ENCODE measurements at regions not wholly inside any gene's neighbourhood (a gene's known extent, or its start where the extent isn't known, plus 50 kb on each side); places are given as distances from the start of the nearest gene placed in this dataset.
"Not testable (repeated sequence)": the region's sequence is repeated elsewhere in the genome, so short reads cannot be mapped to it uniquely, and the experiment has no call there.

DNA sequence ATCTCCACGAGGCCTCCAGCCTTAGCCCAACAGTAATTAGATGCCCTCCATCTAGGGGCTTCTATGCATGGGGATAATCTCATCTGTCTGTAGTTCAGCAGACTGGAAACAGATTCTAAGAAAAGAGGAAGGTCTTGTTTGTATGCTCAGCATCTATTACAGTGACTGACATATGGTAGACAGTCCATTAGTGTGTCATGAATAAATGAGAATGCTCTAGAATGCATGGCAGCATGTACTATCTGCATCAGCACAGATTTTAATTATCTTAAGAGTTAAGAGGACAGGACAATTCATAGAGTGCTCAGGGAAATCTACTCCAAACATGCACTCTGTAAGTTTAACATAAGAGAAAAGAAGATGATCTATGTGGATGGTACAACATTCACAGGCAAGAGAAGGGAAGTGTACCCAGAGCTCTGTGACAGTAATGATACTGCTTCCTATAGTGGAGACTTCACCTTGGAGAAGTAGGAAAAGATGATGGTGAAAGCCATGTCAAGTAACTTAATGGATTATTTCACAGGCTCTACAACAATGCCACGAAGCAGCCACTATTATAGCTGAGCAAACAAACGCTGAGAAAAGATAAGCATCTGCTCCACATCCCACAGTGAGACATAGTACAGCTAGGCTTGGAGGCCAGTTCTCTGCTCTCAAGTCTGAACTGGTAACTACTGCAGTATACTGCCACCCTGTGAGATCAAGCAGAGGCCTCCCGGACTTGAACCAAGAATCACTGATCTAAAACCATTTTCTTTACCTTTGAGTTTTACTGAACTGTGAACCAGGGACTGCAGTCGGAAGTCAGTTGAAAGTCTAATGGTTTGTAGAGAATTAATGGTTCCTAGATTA is 309.2 kb upstream of the SPTLC3 start:
- DNase-seq = no peak

- no peak for DNase-seq
These were observed 308.1 kb upstream of the SPTLC3 start for GRCh38 chr20:12700701-12701100.

- DNase-seq = no peak
These were observed 306.5 kb upstream of the SPTLC3 start for GRCh38 chr20:12702312-12702711.

DNA sequence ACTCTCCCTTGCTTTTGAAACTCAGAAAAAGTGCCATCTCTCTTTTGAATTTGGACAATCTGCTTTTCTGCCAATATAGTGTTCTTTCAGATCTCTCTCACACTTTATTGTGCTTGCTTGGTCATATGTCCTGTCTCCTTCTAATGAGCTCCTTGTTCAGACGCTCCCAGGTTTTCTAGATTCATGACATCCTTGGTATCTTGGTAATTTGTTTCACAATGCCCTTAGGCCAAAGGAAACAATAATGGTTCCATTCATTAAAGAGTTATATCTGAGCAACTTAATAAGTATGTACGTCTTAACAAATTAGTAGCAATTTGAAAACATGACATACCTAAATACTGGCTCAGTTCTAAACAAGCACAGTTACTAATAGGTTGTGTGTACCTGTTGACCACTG is 293.4 kb upstream of the SPTLC3 start:
- DNase-seq = no peak

- DNase-seq = no peak
These were observed 292.6 kb upstream of the SPTLC3 start for GRCh38 chr20:12715991-12716680.

- no peak for DNase-seq
These were observed 291.7 kb upstream of the SPTLC3 start for GRCh38 chr20:12717061-12717460.

DNA sequence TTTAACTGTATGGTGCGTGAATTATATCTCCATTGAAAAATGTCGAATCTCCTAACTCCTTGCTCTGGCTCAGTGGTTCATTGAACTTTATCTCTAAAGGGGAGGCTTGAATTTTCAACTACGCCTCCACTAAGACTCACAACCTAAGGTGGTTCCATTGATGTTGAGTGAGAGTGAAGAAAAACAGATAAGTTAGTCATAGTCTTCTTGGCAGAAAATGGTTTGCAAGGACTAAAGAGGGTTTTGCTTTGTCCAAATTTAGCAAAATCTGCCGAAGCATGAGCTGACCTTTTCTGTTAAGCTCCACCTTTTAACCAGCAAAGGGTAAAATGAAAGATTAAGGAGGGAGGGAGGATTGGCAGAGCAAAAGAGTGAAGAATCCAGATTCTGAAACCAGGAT is 290.2 kb upstream of the SPTLC3 start:
- no peak for DNase-seq

GRCh38 chr20:12721636-12722035 is 287.1 kb upstream of the SPTLC3 start:
- no peak for DNase-seq

DNA sequence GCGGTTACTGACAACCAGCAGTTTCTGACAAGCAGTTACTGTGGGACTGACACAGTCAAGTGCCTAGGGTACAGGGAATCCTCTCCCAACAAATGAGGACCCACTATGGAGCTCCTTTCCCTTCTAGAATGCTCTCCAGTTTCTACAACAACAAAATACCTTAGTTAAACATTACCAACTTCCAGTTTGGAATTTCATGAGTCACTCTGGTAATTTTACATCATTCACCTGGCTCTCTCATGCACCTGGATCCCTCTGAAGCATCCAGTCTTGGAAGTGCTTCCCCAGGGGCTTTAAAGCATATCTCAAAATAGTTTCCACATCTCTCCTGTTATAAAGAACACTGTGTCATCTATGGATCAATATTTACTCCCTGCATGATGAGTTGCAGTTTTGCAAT is 286.7 kb upstream of the SPTLC3 start:
- DNase-seq = no peak

DNA sequence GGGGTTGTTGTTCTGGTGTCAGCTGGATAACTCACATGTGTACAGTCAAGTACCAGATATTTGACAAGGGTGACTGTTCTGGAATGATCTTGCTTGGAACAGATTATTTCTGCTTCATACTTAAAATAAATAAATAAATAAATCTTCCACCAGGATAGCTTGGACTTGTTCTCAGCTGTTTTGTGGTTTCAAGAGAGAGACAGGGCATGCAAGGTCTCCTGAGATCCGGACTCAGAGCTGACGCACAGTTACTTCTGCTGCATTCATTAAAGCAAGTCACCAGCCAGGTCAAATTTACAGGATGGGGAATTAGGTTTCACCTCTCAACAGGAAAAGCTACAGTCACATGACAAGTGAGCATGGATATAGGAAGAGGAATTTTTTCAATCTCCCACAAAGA is 285.0 kb upstream of the SPTLC3 start:
- no peak for DNase-seq

DNA sequence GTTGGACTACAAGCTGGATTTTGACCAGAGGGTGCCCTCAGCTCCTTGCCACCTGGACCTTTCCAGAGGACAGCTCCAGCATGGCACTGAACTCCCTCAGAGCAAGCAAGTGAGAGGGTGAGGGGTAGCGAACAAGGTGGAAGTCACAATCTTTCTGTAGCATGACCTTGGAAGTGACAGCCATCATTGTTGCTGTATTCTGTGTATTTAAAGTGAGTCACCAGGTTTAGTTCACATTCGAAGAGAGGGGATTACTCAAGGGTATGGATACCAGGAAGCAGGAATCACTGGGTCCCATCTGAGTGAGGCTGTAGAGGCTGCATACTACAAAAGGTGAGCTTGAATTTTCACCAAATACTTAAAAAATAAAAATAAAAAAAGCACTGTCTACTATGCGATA is 280.0 kb upstream of the SPTLC3 start:
- no peak for DNase-seq

- no peak for DNase-seq
These were observed 279.4 kb upstream of the SPTLC3 start for GRCh38 chr20:12729326-12729725.

GRCh38 chr20:12733811-12734210 is 275.0 kb upstream of the SPTLC3 start:
- no peak for DNase-seq

GRCh38 chr20:12737497-12737896 is 271.3 kb upstream of the SPTLC3 start:
- no peak for DNase-seq

- DNase-seq = no peak
These were observed 270.9 kb upstream of the SPTLC3 start for GRCh38 chr20:12737900-12738299.

DNA sequence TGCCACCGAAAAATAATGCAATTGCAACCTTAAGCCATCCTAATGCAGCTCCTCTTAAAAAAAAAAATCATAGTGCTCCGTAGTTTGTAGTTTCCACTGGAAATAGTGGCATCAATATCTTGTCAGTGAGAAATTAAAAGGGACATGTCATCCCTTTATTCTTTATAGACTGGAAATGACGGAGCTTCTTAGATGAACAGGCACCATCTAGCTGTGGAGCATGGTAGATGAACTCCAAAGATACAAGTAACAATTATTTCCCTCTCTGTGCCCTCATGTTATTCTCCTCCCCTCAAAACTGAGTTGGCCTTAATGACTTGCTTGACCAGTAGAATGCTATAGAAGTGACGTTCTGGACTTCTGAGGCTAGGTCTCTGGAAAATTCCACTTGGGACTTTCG is 268.1 kb upstream of the SPTLC3 start:
- no peak for DNase-seq

DNA sequence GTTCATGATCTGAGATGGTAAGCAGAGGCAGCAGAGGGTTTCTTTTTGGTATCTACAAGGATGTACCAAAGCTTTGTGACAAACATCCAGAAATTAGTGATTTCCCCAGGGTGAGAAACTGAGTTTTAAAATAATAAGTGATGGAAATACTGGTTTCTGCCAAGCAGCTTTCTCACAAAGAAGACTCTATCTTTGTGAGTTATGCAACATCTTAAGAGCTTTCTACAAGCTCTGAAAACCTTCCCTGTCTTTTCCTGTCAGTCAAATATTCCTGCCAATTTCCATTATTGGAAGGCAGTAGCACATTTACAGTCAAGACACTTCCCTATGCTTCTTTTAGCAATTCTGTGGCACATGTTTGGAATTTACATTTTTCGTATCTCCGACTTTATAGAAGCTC is 264.7 kb upstream of the SPTLC3 start:
- no peak for DNase-seq

DNA sequence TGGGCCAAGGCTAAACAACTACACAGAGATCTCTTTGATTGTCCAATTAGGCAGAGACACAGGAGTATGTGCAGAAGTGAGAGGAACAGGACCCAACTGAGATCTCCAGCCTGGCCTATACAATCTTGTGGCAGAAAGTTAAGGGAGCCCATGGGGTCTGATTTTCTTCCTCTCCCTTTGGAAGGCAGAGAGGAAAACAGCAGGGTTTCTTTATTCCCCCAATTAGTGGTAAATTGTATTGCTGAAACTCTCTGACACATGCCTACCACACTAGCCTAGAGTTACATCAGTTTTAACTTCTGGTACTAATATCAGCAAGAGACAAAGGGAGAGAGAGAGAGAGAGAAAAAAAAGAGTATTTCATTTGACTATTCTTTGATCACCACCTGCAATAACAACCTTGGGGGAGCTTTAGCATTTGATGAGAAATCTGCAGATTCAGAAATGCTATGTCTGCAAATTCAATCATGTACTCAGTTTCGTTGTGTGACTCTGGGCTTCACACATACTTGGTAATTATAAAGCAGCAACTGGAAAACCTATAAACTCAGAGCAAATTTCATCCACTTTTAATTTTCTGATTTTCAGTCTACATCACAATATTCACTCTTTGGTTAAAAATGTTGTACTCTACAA is 260.3 kb upstream of the SPTLC3 start:
- DNase-seq = no peak

- no peak for DNase-seq
These were observed 258.6 kb upstream of the SPTLC3 start for GRCh38 chr20:12750221-12750620.

DNA sequence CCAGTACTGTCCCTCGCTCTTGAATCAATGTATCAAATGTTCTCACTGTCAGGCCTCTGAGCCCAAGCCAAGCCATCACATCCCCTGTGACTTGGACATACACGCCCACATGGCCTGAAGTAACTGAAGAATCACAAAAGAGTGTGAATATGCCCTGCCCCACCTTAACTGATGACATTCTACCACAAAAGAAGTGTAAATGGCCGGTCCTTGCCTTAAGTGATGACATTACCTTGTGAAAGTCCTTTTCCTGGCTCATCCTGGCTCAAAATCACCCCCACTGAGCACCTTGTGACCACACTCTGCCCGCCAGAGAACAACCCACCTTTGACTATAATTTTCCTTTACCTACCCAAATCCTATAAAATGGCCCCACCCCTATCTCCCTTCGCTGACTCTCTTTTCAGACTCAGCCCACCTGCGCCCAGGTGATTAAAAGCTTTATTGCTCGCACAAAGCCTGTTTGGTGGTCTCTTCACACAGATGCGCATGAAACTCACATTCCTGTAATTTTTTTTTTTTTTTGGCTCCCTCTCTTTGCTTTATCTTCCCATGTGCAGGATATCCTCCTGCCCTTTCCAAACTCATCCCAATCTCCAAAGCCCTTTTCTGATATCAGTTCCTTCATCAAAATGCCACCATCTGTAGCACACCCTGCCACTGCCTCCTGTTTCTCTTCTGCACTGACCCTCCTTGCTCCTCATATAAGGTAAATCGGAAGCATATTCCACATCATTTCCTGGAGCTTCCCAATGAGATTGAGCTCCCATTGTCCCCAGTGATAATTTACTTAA is 255.7 kb upstream of the SPTLC3 start:
- DNase-seq = not testable (repeated sequence)

GRCh38 chr20:12753742-12754141 is 255.0 kb upstream of the SPTLC3 start:
- DNase-seq = not testable (repeated sequence)

DNA sequence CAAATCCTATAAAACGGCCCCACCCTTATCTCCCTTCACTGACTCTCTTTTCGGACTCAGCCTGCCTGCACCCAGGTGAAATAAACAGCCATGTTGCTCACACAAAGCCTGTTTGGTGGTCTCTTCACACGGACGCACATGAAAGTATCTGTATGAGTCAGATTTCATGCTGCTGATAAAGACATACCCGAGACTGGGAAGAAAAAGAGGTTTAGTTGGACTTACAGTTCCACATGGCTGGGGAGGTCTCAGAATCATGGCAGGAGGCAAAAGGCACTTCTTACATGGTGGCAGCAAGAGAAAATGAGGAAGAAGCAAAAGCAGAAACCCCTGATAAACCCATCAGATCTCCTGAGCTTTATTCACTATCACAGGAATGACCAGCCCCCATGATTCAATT is 249.3 kb upstream of the SPTLC3 start:
- not testable (repeated sequence) for DNase-seq

DNA sequence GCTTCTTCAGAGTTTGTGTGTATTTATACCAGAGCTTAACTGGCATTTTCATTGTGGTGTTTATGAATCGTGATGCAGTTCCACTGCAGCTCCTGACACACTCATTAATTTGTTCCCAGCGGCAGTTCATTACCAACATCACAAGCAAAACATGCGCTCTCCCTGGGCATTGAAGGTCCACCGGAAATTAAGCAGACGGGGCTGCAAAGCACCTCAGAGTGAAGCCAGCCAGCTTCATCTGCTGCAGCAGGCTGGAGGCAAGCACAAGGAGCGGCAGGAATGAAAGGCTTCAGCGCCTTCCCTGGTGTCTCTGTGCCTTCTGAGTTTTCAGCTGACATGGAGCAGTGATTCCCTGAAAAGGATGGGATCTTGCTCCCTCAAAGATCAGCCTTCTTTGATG is 246.0 kb upstream of the SPTLC3 start:
- no peak for DNase-seq

All from T-helper 1 cell (primary cell).